ENCODE measurements at regions not wholly inside any gene's neighbourhood (a gene's known extent, or its start where the extent isn't known, plus 50 kb on each side); places are given as distances from the start of the nearest gene placed in this dataset.

GRCh38 chrX:23187819-23188218, 146.8 kb upstream of the PTCHD1 start:
- TF ChIP-seq CTCF (IDR thresholded peaks at IDR 0.05) (no peak), POLR2A (IDR thresholded peaks at IDR 0.05) (no peak)
